HG03064 (cell line): ENCODE measurements at regions not wholly inside any gene's neighbourhood (a gene's known extent, or its start where the extent isn't known, plus 50 kb on each side); places are given as distances from the start of the nearest gene placed in this dataset.

Experiments
- ATAC-seq: cut with Tn5 transposase; IDR thresholded peaks from one replicate; pipeline ENCODE4 v1.9.1; 2021; ENCODE audit warnings: low read depth; ENCODE audit not compliant: unreplicated experiment

- ATAC-seq, result no peak
Observed at GRCh38 chr3:190728574-190729246, 133.8 kb downstream of the GMNC start.

DNA sequence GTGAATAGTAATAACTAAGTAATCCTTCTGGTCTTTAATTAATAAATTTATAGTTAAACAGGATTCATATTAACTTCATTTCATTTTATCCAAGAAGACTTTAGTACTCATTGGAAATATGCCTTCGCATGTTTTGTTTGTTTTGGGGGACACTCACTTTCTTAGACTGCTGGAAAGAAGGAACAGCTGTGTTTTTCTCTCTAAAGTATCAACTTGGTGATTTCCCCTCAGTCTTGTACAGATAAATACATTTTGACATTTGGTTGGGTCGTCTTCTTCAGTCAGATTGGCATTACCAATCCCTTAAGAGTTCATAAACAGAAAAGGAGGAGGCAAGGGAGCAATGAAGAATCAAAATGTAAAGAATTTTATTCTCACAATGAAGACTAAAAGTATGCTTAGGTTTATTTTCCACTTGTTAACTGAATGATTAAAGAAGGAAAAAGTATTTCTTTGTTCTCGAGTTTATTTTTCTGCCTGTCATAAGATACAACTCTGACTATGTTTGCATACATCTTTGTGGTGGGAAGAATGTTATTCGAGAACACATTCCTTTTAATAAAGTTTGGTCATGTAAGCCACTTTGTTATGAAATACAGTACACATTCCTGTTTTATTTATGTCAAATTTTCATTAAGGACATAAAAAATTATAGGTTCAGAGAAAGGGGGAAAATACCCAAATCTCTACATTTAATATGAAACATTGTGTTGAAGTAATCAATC, 140.2 kb downstream of the GMNC start:
- ATAC-seq, result no peak

- peak; percentile 91 for ATAC-seq
Observed at GRCh38 chr3:190721330-190721729, 141.2 kb downstream of the GMNC start.

GRCh38 chr3:190718671-190719070, 143.8 kb downstream of the GMNC start:
- no peak for ATAC-seq

- no peak for ATAC-seq
Observed at GRCh38 chr3:190718097-190718496, 144.4 kb downstream of the GMNC start.

DNA sequence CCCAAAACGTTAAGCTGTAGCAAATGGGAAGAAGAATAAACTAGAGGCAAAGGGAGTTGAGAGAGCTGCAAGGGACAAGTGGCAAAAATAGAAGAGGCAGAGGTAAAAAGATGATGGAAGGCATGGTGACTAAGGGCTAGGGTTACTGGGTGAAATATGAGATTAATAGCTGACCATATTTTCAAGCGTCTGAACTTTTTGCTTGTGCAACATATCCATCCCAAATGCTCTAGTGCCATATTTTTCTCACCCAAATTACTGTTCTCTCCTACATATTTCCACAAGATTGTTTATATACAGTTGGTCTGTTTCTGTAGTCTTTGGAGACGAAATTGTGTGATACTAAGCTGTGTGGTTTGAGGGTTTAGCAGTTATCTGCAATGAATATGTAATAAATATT, 145.5 kb downstream of the GMNC start:
- no peak for ATAC-seq

DNA sequence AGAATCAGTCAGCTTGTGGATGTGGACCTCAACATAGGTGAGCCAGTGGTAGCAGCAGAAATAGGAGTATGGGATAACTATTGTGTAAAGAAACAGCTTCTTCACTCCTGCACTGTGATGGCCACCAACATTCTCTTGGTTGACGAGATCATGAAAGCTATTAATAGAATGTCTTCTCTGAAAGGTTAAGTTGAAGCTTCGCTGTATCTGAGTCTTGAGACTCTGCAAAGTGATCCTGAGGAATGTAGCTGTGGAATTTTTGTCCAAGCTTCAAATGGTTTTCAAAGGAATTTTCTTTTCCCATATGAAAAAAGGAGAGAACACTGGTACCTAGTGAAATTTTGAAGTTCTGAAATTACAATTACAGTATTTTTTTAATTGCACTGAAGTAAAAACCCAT, 146.3 kb downstream of the GMNC start:
- ATAC-seq, result no peak

DNA sequence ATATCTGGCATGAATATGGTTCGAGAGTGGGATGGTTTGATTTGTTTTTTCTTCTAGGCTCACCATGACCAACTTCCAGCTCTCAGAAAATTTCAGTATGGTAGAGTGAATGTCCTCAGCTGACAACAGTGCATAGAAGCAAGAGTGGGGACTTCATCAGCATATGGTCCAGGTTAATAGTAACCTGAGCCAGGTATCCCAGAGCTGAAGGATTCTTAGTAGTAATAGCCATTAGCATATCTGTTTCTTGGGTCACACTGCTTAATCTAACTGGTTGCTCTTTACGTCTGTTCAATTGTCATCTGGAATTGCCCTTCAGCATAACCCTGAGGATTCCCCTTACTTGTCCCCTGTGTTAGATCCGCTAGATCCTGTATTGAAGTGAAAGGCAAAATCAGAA, 151.8 kb downstream of the GMNC start:
- no peak for ATAC-seq

- ATAC-seq, result no peak
Observed at GRCh38 chr3:190709351-190709773, 153.1 kb downstream of the GMNC start.
